ENCODE measurements at regions not wholly inside any gene's neighbourhood (a gene's known extent, or its start where the extent isn't known, plus 50 kb on each side); places are given as distances from the start of the nearest gene placed in this dataset.

- WGBS, 2 donors = 89 to 91% methylated on average over 2 to 3 of the region's 3 CpGs
- no peaks in the 10 kb centered on the region for H3K4me1 ChIP-seq
- no peak overlapping the region for H3K27ac ChIP-seq
- TF ChIP-seq POLR2A (IDR thresholded peaks at IDR 0.05) = no peak
- TF ChIP-seq, protein P1, sequence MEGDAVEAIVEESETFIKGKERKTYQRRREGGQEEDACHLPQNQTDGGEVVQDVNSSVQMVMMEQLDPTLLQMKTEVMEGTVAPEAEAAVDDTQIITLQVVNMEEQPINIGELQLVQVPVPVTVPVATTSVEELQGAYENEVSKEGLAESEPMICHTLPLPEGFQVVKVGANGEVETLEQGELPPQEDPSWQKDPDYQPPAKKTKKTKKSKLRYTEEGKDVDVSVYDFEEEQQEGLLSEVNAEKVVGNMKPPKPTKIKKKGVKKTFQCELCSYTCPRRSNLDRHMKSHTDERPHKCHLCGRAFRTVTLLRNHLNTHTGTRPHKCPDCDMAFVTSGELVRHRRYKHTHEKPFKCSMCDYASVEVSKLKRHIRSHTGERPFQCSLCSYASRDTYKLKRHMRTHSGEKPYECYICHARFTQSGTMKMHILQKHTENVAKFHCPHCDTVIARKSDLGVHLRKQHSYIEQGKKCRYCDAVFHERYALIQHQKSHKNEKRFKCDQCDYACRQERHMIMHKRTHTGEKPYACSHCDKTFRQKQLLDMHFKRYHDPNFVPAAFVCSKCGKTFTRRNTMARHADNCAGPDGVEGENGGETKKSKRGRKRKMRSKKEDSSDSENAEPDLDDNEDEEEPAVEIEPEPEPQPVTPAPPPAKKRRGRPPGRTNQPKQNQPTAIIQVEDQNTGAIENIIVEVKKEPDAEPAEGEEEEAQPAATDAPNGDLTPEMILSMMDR (IDR thresholded peaks at IDR 0.05) = no peak
- no peaks in the 10 kb centered on the region for H3K9me3 ChIP-seq
- H3K36me3 ChIP-seq (ENCODE audit: low read depth, missing control alignments) = no peaks in the 10 kb centered on the region
- no peak for DNase-seq
- intact Hi-C loops (cut with DNase I; ENCODE audit: low total_unique reads) = no loop called here
- no peaks in the 10 kb centered on the region for H3K27me3 ChIP-seq
- H3K4me3 ChIP-seq = no peak overlapping the region
These were observed 179.9 kb upstream of the BCOR start for GRCh38 chrX:40277672-40278071.

DNA sequence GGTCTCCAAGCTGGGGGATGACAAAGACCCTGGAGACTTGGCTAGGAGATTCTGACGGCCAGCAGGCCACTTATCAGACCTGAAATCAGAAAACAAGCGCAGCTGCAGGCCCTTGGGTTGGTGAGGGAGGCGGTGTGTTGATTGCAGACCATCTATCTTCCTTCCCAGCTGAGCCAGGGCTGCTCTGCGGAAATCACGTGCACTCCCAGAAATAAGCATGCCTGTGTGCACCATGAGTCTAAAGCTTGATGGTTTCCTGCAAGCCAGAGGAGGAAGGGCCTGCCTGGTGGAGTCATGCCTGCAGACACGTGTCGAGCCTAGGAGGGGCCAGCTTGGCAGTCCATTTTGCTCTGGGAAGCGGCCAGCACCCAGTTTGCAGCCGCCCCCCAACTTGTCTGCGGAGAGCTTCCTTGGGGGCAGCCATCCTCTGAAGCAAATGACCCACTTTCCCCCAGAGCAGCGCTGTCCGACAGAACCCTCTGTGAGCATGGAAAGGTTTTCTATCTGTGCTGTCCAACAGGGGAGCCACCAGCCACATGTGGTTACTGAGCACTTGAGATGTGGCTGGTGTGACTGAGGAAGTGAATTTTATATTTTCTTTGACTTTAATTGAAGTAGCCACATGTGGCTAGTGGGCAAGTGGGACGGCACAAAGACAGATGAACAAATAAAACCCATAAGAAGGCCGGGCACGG is 175.7 kb upstream of the BCOR start:
- no peaks in the 10 kb centered on the region for H3K36me3 ChIP-seq (ENCODE audit: low read depth, missing control alignments)
- WGBS, 2 donors = 77 to 82% methylated on average over 4 to 8 of the region's 15 CpGs
- no peak for DNase-seq
- no peak overlapping the region for H3K4me3 ChIP-seq
- no peaks in the 10 kb centered on the region for H3K9me3 ChIP-seq
- TF ChIP-seq, protein P1 (IDR thresholded peaks at IDR 0.05) = no peak
- TF ChIP-seq POLR2A (IDR thresholded peaks at IDR 0.05) = no peak
- H3K27me3 ChIP-seq = no peaks in the 10 kb centered on the region
- H3K27ac ChIP-seq = no peak overlapping the region
- no peaks in the 10 kb centered on the region for H3K4me1 ChIP-seq
- intact Hi-C loops (cut with DNase I; ENCODE audit: low total_unique reads) = no loop called here

- Histone ChIP-seq H3K27ac (no peak overlapping the region), H3K36me3 (ENCODE audit: low read depth, missing control alignments) (no peaks in the 10 kb centered on the region), H3K4me3 (no peak overlapping the region), H3K4me1 (peaks cover 2% of the 10 kb centered on the region), H3K27me3 (no peaks in the 10 kb centered on the region), H3K9me3 (no peaks in the 10 kb centered on the region)
- no peak for TF ChIP-seq POLR2A (IDR thresholded peaks at IDR 0.05)
- TF ChIP-seq, protein P1 (IDR thresholded peaks at IDR 0.05) = no peak
- DNase-seq = no peak
- 59 to 72% methylated on average over 3 to 6 of the region's 6 CpGs for WGBS, 2 donors
- intact Hi-C loops (cut with DNase I; ENCODE audit: low total_unique reads) = no loop called here
These were observed 175.0 kb upstream of the BCOR start for GRCh38 chrX:40272776-40273175.

DNA sequence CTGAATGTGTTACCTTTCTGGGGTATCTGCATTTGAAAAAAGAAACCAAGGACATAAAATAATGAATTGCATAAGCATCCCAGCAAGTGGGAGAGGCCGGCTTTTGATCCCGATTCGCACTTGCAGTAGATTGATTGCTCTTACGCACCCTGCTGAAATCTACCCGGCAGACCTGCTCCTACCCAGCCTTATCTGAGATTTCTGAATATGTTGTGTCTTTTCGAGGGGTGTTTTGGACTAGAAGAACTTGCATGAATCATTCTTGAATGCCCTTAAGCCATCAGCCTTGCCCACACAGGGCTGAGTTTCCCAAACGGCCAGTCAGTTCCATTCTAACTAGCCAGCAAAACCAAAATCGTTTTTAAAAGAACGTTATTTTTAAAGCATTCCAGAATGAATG is 174.4 kb upstream of the BCOR start:
- Histone ChIP-seq H3K4me3 (no peak overlapping the region), H3K9me3 (no peaks in the 10 kb centered on the region), H3K36me3 (ENCODE audit: low read depth, missing control alignments) (no peaks in the 10 kb centered on the region), H3K4me1 (peaks cover 3% of the 10 kb centered on the region), H3K27me3 (no peaks in the 10 kb centered on the region), H3K27ac (no peak overlapping the region)
- WGBS, 2 donors = 69 to 79% methylated on average over 9 of the region's 9 CpGs
- no peak for TF ChIP-seq POLR2A (IDR thresholded peaks at IDR 0.05)
- TF ChIP-seq, protein P1 (IDR thresholded peaks at IDR 0.05) = no peak
- no peak for DNase-seq
- intact Hi-C loops (cut with DNase I; ENCODE audit: low total_unique reads) = no loop called here

DNA sequence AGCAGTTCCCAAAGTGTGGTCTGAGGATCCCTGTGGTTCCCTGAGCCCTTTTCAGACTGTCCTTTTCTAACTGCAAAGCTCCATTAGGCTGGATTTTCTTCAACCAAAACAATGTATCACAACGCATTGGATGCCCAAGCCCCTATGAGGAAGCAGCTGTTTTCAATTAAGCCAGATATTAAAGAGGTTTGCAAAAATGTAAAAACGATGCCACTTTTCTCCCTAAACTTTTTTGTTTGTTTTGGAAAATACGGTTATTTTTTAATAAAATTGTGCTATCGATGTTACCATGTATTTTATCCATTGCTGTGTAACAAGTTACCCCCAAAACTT is 170.4 kb upstream of the BCOR start:
- no peaks in the 10 kb centered on the region for H3K9me3 ChIP-seq
- WGBS, 2 donors = 49 to 74% methylated on average over 4 of the region's 4 CpGs
- no peaks in the 10 kb centered on the region for H3K27me3 ChIP-seq
- TF ChIP-seq, protein P1 (IDR thresholded peaks at IDR 0.05) = no peak
- no peak for TF ChIP-seq POLR2A (IDR thresholded peaks at IDR 0.05)
- intact Hi-C loops (cut with DNase I; ENCODE audit: low total_unique reads) = loop anchor here (10.0 kb wide), 1 partner anchor 93 kb away; no protein-coding TSS in a partner anchor
- DNase-seq = no peak
- H3K4me1 ChIP-seq = peaks cover 3% of the 10 kb centered on the region
- no peak overlapping the region for H3K27ac ChIP-seq
- no peaks in the 10 kb centered on the region for H3K36me3 ChIP-seq (ENCODE audit: low read depth, missing control alignments)
- no peak overlapping the region for H3K4me3 ChIP-seq

Measured in testis (tissue), 2 donors.